Activated CD4-positive, alpha-beta T cell treated with anti-CD3 and anti-CD28 coated beads, Interleukin-2, amount 50 U/mL, for 16 hours (primary cell): ENCODE measurements at regions not wholly inside any gene's neighbourhood (a gene's known extent, or its start where the extent isn't known, plus 50 kb on each side); places are given as distances from the start of the nearest gene placed in this dataset.

Experiments
- DNase-seq: peaks from one replicate; pipeline ENCODE4 v3.0.0-alpha.2; 2020

- DNase-seq = no peak
These were observed 180.9 kb upstream of the GRID2 start for GRCh38 chr4:92122911-92123310.

- DNase-seq = no peak
These were observed 175.1 kb upstream of the GRID2 start for GRCh38 chr4:92128676-92129075.

- DNase-seq = no peak
These were observed 174.3 kb upstream of the GRID2 start for GRCh38 chr4:92129408-92129994.

GRCh38 chr4:92136434-92136833, 167.3 kb upstream of the GRID2 start:
- DNase-seq = no peak

- DNase-seq = peak; percentile 1
These were observed 140.4 kb upstream of the GRID2 start for GRCh38 chr4:92163348-92163747.

- no peak for DNase-seq
These were observed 133.4 kb upstream of the GRID2 start for GRCh38 chr4:92170340-92170739.

GRCh38 chr4:92172203-92172602, 131.6 kb upstream of the GRID2 start:
- DNase-seq = no peak

GRCh38 chr4:92175250-92175649, 128.5 kb upstream of the GRID2 start:
- no peak for DNase-seq

- DNase-seq = no peak
These were observed 121.6 kb upstream of the GRID2 start for GRCh38 chr4:92182006-92182735.

GRCh38 chr4:92182736-92183407, 120.9 kb upstream of the GRID2 start:
- no peak for DNase-seq

- no peak for DNase-seq
These were observed 119.9 kb upstream of the GRID2 start for GRCh38 chr4:92183825-92184224.

- no peak for DNase-seq
These were observed 119.2 kb upstream of the GRID2 start for GRCh38 chr4:92184566-92184965.

GRCh38 chr4:92186239-92186638, 117.5 kb upstream of the GRID2 start:
- no peak for DNase-seq

GRCh38 chr4:92189146-92189545, 114.6 kb upstream of the GRID2 start:
- no peak for DNase-seq

GRCh38 chr4:92198711-92199110, 105.1 kb upstream of the GRID2 start:
- no peak for DNase-seq

- no peak for DNase-seq
These were observed 104.6 kb upstream of the GRID2 start for GRCh38 chr4:92199135-92199534.

GRCh38 chr4:92210906-92211305, 92.9 kb upstream of the GRID2 start:
- DNase-seq = no peak

- DNase-seq = no peak
These were observed 88.3 kb upstream of the GRID2 start for GRCh38 chr4:92215476-92215875.

GRCh38 chr4:92231511-92231910, 72.3 kb upstream of the GRID2 start:
- no peak for DNase-seq

GRCh38 chr4:92232566-92232965, 71.2 kb upstream of the GRID2 start:
- DNase-seq = no peak

GRCh38 chr4:92234393-92235176, 69.2 kb upstream of the GRID2 start:
- DNase-seq = no peak

GRCh38 chr4:92235731-92236130, 68.0 kb upstream of the GRID2 start:
- no peak for DNase-seq

- no peak for DNase-seq
These were observed 66.9 kb upstream of the GRID2 start for GRCh38 chr4:92236877-92237276.

- no peak for DNase-seq
These were observed 66.2 kb upstream of the GRID2 start for GRCh38 chr4:92237559-92237958.
